ENCODE measurements at regions not wholly inside any gene's neighbourhood (a gene's known extent, or its start where the extent isn't known, plus 50 kb on each side); places are given as distances from the start of the nearest gene placed in this dataset.

DNA sequence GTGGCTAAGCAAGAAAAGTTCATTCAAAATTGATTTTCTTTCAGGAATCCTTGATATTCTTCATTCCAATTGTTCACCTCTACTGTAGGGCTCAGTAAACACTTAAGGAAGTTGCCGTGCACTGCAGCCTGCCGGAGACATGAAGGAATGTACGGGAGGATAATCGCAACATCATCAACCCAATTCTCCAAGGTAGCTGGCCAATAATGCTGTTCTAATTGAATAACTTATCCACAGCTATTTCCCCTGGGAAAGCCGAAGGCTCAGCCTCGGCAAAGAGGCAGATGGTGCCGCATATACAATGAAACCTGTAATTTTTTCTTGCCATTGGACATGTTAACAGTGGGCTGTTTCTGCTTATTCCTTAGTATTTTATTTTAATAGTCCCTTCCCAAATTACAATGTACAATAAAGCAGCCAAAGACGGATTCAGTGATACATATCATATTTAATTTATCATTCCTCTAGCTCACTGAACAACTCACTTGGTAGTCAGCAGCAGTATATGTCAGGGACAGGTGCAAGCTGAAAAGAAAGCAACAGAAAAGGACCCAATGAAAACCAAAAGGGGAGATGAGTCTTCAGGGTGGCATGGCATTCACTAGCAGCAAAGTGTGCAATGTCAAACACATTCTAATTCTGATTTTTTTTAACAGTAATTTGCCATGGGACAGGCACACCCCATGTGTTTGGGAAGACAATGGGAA, 420.5 kb upstream of the KLF12 start:
- DNase-seq (ENCODE audit: extremely low read depth in 1 of 4, low spot score in 3 of 4), result no peak
- in situ Hi-C loops (cut with MboI), result no loop called here
- BruUV-seq (replicated peaks), result no TSS peak

DNA sequence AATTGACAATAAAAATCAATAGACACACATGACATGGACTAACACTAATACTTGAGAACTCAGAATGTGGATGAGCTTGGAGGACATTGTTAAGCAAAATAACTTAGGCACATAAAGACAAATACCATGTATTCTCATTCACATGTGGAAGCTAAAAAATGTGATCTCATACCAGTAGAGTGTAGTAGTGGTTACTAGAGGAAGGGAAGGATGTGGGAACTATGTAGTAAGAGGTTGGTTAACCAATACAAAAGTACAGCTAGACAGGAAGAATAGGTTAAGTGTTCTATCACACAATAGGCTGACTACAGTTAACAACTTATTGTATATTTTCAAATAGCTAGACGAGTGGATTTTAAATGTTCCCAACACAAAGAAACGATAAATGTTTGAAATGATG, 415.8 kb upstream of the KLF12 start:
- H2AFZ ChIP-seq (ENCODE audit: low read depth, low read length), result no peak overlapping the region
- H3K36me3 ChIP-seq (ENCODE audit: control insufficient read depth, insufficient read depth, low read length), result no peaks in the 10 kb centered on the region
- H3K9me3 ChIP-seq (replicated peaks; ENCODE audit: control insufficient read depth, insufficient read depth, low read depth, low read length), result no peaks in the 10 kb centered on the region
- no peaks in the 10 kb centered on the region for H4K20me1 ChIP-seq (replicated peaks; ENCODE audit: control insufficient read depth, insufficient read depth, low read length)
- CTCF ChIA-PET (ENCODE audit: low intra/inter-chr PET ratio), result no interaction called here
- WGBS (ENCODE audit: insufficient coverage, low coverage, missing lambda C conversion rate), result 0% methylated on average over 1 of the region's 2 CpGs
- no peak overlapping the region for H3K4me3 ChIP-seq
- no peaks in the 10 kb centered on the region for H3K79me2 ChIP-seq (ENCODE audit: control insufficient read depth, insufficient read depth, low read length)
- H3K9ac ChIP-seq (ENCODE audit: insufficient read depth in 1 of 2, low read depth in 2 of 2, low read length in 2 of 2), result no peak overlapping the region
- no TSS peak for BruUV-seq (replicated peaks)
- no peak overlapping the region for H3K4me2 ChIP-seq (ENCODE audit: insufficient read depth, low read length)
- FAIRE-seq (no peak), ATAC-seq (no peak), DNase-seq (ENCODE audit: extremely low read depth in 1 of 4, low spot score in 3 of 4) (no peak)
- intact Hi-C loops (cut with micrococcal nuclease) (no loop called here), in situ Hi-C loops (cut with MboI) (no loop called here)
- H3K27ac ChIP-seq (ENCODE audit: extremely low read depth, low read depth, low read length), result no peak overlapping the region
- H3K4me1 ChIP-seq (replicated peaks in 1 of 2; ENCODE audit: control insufficient read depth in 2 of 2, insufficient read depth in 2 of 2, low read length in 2 of 2), result no peaks in the 10 kb centered on the region
- no peaks in the 10 kb centered on the region for H3K9me1 ChIP-seq (ENCODE audit: control insufficient read depth, insufficient read depth, low read length)
- POLR2A ChIA-PET, result no interaction called here
- no peaks in the 10 kb centered on the region for H3K27me3 ChIP-seq (ENCODE audit: control insufficient read depth in 2 of 2, insufficient read depth in 2 of 2, low read length in 2 of 2)
- TF ChIP-seq CBX5 (IDR thresholded peaks at IDR 0.05; ENCODE audit: borderline replicate concordance, low read depth), result no peak

More for the DNA sequence above, 420.5 kb upstream of the KLF12 start:
- Histone ChIP-seq H3K27me3 (ENCODE audit: control insufficient read depth in 2 of 2, insufficient read depth in 2 of 2, low read length in 2 of 2) (no peaks in the 10 kb centered on the region), H3K4me1 (replicated peaks in 1 of 2; ENCODE audit: control insufficient read depth in 2 of 2, insufficient read depth in 2 of 2, low read length in 2 of 2) (no peaks in the 10 kb centered on the region), H4K20me1 (replicated peaks; ENCODE audit: control insufficient read depth, insufficient read depth, low read length) (no peaks in the 10 kb centered on the region), H3K36me3 (ENCODE audit: control insufficient read depth, insufficient read depth, low read length) (no peaks in the 10 kb centered on the region), H2AFZ (ENCODE audit: low read depth, low read length) (no peak overlapping the region), H3K79me2 (ENCODE audit: control insufficient read depth, insufficient read depth, low read length) (no peaks in the 10 kb centered on the region), H3K9me3 (replicated peaks; ENCODE audit: control insufficient read depth, insufficient read depth, low read depth, low read length) (no peaks in the 10 kb centered on the region), H3K4me2 (ENCODE audit: insufficient read depth, low read length) (no peak overlapping the region), H3K27ac (ENCODE audit: extremely low read depth, low read depth, low read length) (no peak overlapping the region), H3K9ac (ENCODE audit: insufficient read depth in 1 of 2, low read depth in 2 of 2, low read length in 2 of 2) (no peak overlapping the region), H3K9me1 (ENCODE audit: control insufficient read depth, insufficient read depth, low read length) (no peaks in the 10 kb centered on the region), H3K4me3 (no peak overlapping the region)
- POLR2A ChIA-PET, result no interaction called here
- WGBS (ENCODE audit: insufficient coverage, low coverage, missing lambda C conversion rate), result 0% methylated on average over 8 of the region's 8 CpGs
- intact Hi-C loops (cut with micrococcal nuclease), result no loop called here
- TF ChIP-seq C11orf30 (IDR thresholded peaks at IDR 0.05; ENCODE audit: low read depth) (no peak), MCM3 (IDR thresholded peaks at IDR 0.05) (no peak), SRF (CRISPR knock-in tag; IDR thresholded peaks at IDR 0.05) (no peak), SNIP1 (IDR thresholded peaks at IDR 0.05; ENCODE audit: low read depth) (no peak), PHTF2 (CRISPR knock-in tag; IDR thresholded peaks at IDR 0.05) (no peak), NCOA1 (IDR thresholded peaks at IDR 0.05; ENCODE audit: low read depth) (no peak), GATA2 (CRISPR knock-in tag; IDR thresholded peaks at IDR 0.05) (no peak), HSF4 (CRISPR knock-in tag; IDR thresholded peaks at IDR 0.05; ENCODE audit: borderline replicate concordance) (no peak), ZNF143 (CRISPR knock-in tag; IDR thresholded peaks at IDR 0.05) (no peak), MCM2 (IDR thresholded peaks at IDR 0.05; ENCODE audit: low read depth) (no peak), ZKSCAN3 (CRISPR knock-in tag; IDR thresholded peaks at IDR 0.05) (no peak)
- FAIRE-seq (no peak), ATAC-seq (no peak)
- CTCF ChIA-PET (ENCODE audit: low intra/inter-chr PET ratio), result no interaction called here

Data from K562 (cell line).